Kidney capillary endothelial cell (primary cell): ENCODE measurements at regions not wholly inside any gene's neighbourhood (a gene's known extent, or its start where the extent isn't known, plus 50 kb on each side); places are given as distances from the start of the nearest gene placed in this dataset.
"Not testable (repeated sequence)": the region's sequence is repeated elsewhere in the genome, so short reads cannot be mapped to it uniquely, and the experiment has no call there.

ENCODE experiments used
- DNase-seq: peaks from one replicate; pipeline ENCODE4 v3.0.0-alpha.2; 2018; ENCODE audit warnings: low spot score

DNA sequence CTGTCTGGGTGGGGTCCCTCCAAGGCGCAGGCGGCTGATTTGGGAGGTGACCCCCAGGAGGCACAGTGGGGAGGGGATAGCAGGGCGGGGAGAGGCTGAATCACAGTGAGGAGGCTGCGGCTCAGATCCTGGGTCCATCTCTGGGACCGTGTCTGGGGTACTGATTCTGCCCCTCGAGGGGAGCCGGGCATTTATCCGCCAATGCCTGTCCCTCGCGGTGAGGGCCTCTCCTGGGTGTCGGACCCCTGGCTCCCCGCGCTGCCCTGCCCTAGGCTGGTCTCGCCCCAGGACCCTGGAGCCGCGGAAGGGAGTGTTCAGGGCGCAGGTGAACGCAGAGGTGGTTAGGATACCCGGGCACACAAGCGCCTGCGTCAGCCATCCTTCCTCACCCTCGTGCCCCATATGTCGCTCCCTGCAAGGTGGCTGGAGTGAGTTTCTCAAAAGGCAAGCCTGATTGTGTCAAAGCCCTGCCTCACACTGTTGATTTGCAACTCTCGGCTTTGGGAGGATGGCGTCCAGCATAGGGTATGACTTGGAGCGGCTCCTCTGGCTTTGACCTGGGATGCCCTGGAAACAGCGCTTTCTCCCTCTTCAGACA is 530.9 kb downstream of the PTPRU start:
- DNase-seq, result no peak

GRCh38 chr1:29762635-29763034 is 526.3 kb downstream of the PTPRU start:
- DNase-seq, result no peak

GRCh38 chr1:29761159-29761928 is 525.0 kb downstream of the PTPRU start:
- DNase-seq, result no peak

- no peak for DNase-seq
Observed at GRCh38 chr1:29760067-29760564, 523.8 kb downstream of the PTPRU start.

GRCh38 chr1:29758781-29759499 is 522.6 kb downstream of the PTPRU start:
- DNase-seq, result no peak

- no peak for DNase-seq
Observed at GRCh38 chr1:29757866-29758780, 521.8 kb downstream of the PTPRU start.

- DNase-seq, result no peak
Observed at GRCh38 chr1:29756901-29757725, 520.8 kb downstream of the PTPRU start.

DNA sequence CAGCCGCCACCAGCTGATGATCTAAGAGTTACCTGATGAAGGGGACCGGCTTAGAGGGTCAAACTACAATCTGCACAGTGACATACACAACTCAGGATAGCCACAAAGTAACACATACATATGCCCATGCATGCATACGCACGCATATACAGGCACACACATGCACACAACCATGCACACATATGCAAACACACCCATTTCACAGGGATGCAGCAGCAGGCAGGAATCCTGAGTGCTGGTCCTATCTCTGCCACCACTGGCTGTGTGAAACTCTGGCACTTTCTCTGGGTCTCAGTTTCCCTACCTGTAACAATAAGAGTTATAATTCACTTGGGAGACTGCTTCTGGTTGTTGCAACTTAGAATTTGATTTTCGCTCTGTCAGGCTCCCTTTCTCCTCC is 520.2 kb downstream of the PTPRU start:
- no peak for DNase-seq

DNA sequence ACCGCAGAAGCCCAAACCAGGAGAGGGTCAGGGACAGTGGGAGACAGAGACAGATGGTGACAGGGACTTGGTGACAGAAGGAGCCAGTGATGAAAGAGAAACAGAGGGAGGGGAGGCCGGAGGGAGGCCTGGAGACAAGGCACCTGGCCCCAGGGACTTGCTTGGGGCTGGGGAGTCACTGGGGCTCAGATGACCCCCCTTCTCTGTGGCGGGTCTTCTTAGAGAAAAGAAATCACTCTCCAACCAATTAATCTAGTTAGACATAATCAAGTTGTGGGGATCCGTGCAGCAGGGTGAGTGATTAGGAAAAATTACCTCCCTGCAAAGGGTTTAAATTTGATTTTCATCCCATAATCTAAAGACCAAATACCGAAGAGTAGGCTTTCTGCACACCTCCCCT is 519.8 kb downstream of the PTPRU start:
- DNase-seq, result no peak

DNA sequence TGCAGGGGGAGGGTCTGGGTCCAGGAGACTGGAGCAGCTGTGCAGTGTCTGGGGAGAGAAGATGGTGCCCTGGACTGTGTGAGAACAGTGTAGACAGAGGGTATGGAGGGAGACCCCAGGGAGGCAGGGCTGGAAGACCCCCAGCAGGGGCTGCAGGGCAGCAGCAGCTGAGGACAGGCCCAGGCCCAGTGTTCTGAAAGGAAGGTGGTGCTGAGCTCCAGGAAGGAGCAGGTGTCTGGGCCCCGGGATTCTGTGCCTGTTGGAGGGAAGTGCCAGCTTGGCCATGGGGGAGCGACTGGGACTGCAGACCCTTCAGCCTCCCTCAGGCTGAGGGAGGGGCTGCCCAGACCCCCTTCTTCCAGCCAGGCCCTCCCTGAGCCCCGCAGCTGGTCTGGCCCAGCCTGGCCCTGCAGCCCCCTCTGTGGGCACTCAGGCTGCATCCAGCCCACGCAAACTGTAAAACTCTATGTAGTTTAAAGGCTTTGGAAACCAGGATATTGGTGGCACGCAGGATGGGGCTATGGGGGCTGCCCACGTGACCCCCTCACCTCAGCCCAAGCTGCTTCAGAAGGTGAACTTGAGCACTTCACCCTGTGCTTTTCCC is 519.2 kb downstream of the PTPRU start:
- not testable (repeated sequence) for DNase-seq

DNA sequence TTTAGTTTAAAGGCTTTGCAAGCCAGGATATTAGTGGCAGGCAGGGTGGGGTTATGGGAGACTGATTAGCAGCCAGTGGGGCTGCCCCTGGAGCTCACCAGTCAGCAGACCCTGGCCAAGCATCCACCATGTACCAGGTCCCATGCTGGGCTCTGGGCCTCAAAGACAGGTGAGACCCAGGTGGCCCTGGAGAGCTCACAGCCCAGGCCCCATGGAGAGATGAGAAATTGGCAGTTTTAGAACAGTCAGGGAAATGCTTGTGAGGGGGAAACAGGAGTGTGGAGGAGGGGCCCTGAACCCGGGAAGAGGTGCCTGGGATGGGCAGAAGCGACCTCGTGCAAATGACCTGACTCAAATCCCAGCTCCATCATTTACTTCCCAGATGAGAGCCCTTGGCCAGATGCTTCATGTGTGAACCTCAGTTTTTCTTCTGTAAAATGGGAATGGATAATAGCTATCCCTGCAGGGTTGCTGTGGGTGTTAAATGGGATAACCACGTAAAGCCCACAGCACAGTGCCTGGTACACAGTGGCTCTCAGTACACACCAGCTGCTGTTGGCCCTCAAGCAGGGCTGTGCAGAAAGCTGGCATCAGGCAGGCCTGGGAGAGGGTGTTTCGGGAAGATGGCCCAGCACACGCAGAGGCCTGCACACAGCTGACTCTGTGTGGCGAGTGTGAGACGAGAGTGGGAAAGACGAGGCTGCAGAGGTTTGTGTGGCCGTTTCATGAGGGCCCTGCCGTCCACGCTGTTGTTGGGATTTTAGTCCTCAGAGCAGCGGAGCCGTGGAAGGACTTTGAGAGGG is 518.5 kb downstream of the PTPRU start:
- no peak for DNase-seq

DNA sequence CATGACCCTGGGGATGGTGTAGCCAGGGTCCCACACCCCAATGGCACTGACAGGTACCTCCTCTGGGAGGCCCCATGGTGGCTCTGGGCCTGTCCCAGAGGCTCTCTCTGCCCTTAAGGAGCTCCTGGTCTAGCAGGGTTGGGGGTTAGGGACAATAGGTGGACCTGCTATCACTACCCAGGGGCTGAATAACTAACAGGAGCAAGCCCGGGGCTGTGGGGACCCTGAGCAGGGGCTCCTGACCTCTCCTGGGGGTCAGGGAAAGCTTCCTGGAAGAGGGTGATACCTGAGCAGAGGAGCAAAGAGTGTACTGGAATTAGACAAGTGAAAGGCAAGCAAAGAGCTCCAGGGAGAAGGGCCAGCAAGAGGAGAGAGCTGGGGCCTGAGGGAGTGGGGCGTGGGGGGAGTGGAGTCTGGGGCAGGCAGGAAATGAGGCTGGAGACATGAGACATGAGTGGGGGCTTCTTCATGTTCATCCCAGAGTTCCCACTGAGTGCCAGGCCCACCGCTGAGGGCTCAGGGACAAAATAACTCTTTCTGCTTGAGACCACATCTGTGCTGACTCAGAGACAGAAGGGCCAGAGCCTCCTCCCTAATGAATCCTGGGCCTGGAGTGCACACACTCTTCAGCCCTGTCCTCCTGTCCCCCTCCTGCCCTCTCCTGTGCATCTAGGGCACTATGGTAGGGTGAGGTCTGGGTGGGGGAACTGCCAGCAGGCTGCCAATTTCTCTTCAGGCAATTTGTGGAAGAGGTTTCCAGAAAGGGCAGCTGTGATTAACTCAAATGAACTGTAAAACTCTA is 517.6 kb downstream of the PTPRU start:
- DNase-seq, result no peak

DNA sequence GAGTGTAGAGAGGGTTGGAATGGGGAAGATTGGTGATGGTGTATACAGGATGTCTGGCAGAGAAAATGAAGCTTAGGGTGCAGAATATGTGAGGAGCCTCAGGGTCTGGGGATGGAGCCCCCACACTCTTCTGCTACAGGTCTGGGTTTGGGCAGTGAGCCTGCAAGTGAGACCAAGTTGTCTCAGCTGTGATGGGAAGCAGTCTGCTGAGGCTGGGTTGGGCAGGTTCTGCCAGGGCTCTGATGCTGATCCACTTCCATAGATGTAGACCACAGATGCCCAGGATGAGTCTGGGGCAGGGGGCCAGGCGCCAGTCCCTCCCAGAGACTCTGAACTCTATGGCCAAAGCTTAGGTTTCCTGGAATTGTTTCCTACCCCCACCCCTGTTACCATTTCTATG is 516.9 kb downstream of the PTPRU start:
- DNase-seq, result no peak

GRCh38 chr1:29752141-29752540 is 515.8 kb downstream of the PTPRU start:
- DNase-seq, result no peak

DNA sequence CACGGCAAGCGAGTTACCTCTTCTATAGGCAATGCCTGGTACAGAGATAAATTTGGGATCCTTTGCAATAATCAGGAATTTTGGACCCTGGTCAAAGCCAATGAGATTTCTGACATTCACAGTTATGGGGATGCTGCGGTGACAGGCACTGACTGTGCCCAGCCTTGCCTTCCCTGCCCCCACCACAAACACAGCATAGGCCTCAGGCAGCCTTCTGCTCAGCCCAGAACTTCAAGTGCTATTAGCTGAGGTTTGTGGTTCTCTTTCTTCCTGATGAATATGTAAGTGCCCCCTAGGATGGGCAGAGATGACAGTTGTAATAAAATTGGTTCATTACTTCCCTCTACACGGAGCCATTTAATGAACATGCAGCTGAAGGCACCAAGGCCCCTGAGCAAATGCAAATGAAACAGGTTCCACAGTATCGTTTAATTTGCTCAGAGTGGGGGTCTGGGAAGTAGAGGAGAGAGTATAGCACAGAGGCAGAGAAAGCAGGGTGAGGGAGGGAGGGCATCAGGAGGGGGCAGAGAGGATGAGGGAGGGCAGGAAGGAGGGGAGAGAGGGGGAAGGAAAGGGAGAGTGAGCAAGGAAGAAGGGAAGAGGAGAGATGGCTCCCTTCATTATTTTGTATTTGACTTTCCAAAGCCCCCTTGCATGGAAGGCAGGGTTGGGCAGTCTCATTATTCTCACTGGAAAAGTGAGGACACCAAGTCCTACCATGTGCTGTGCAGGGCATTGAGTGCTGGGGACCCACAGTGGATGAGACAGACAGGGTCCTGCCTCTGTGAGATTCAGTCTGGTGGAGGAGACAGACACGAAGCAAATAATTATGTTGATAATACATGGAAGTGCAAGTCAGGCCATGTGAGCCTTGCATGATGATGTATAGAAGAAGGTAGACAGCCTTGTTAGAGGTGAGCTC is 513.0 kb downstream of the PTPRU start:
- no peak for DNase-seq

- DNase-seq, result no peak
Observed at GRCh38 chr1:29747196-29747595, 510.9 kb downstream of the PTPRU start.

- DNase-seq, result no peak
Observed at GRCh38 chr1:29746076-29746665, 509.8 kb downstream of the PTPRU start.
